ENCODE measurements at regions not wholly inside any gene's neighbourhood (a gene's known extent, or its start where the extent isn't known, plus 50 kb on each side); places are given as distances from the start of the nearest gene placed in this dataset.

DNA sequence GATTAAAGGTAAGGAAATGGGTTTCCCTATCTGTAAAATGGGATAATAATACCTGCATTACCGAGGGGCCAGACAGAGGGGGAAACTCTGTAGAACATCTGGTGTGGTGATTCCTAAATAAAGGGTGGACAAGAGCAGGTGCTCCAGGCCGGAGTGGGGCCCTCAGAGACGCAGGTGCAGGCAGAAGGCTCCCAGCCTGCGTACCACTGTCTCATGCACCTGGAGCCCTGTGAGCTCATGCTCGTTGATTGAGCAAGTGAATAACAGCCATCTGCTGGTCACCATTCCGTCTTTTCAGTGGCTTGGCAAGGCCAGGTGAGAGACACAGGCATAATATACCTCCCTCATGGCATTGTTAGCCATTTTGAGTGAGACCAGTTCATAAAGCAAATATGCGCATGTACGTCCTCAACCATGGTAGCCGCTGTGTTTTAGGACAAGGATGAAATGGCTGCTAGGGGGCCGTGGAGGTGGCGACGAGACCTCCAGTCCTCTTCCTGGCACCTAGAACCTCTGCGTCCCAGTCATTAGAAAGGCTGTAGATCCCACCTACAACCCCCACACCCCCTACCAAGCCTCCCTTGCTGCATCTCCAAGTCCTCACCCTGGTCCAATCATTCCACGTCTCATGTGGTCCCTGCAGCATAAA, 198.0 kb upstream of the MVB12B start:
- DNase-seq (ENCODE audit: low read depth, low spot score): no peak
- no peak overlapping the region for H3K27ac ChIP-seq
- no peaks in the 10 kb centered on the region for H3K9me3 ChIP-seq (ENCODE audit: low read depth, low read length)
- H3K4me3 ChIP-seq: no peak overlapping the region
- no peaks in the 10 kb centered on the region for H3K36me3 ChIP-seq (ENCODE audit: insufficient read depth, low read length)
- H3K9ac ChIP-seq (ENCODE audit: insufficient read length): no peak overlapping the region
- no peak for TF ChIP-seq EZH2 (IDR thresholded peaks at IDR 0.05)
- TF ChIP-seq FOXP2 (optimal IDR thresholded peaks at IDR 0.05; ENCODE audit: control extremely low read depth, extremely low read length, insufficient read depth): no peak
- no peak for TF ChIP-seq POLR2AphosphoS5 (IDR thresholded peaks at IDR 0.05; ENCODE audit: borderline replicate concordance, low read depth, low read length)

GRCh38 chr9:126131066-126132010, 195.3 kb upstream of the MVB12B start:
- DNase-seq (ENCODE audit: low read depth, low spot score): no peak
- no peak for TF ChIP-seq POLR2AphosphoS5 (IDR thresholded peaks at IDR 0.05; ENCODE audit: borderline replicate concordance, low read depth, low read length)
- no peak for TF ChIP-seq FOXP2 (optimal IDR thresholded peaks at IDR 0.05; ENCODE audit: control extremely low read depth, extremely low read length, insufficient read depth)
- no peak for TF ChIP-seq EZH2 (IDR thresholded peaks at IDR 0.05)
- Histone ChIP-seq H3K9me3 (ENCODE audit: low read depth, low read length) (no peaks in the 10 kb centered on the region), H3K36me3 (ENCODE audit: insufficient read depth, low read length) (no peaks in the 10 kb centered on the region), H3K27ac (no peak overlapping the region), H3K4me3 (no peak overlapping the region), H3K9ac (ENCODE audit: insufficient read length) (no peak overlapping the region)

DNA sequence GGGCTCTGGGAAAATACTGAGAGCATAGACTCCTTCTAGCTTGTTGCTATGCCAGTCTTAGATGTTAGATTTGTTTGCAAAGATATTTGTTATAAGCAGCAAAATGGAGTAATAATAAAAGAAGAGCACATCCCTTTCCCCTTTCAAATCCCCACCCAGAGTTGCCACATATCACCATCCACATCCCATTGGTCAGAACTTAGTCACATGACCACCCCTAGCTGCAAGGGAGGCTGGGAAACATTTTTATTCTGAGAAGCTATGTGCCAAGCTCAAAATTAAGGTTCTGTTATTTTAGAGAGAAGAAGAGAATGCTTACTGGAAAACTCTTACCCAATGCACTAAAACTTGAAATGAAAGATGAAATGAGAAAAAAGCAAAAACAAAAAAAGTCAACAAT, 193.9 kb upstream of the MVB12B start:
- Histone ChIP-seq H3K4me3 (no peak overlapping the region), H3K36me3 (ENCODE audit: insufficient read depth, low read length) (no peaks in the 10 kb centered on the region), H3K9me3 (ENCODE audit: low read depth, low read length) (no peaks in the 10 kb centered on the region), H3K27ac (no peak overlapping the region), H3K9ac (ENCODE audit: insufficient read length) (no peak overlapping the region)
- TF ChIP-seq FOXP2 (optimal IDR thresholded peaks at IDR 0.05; ENCODE audit: control extremely low read depth, extremely low read length, insufficient read depth) (no peak), EZH2 (IDR thresholded peaks at IDR 0.05) (no peak), POLR2AphosphoS5 (IDR thresholded peaks at IDR 0.05; ENCODE audit: borderline replicate concordance, low read depth, low read length) (no peak)
- no peak for DNase-seq (ENCODE audit: low read depth, low spot score)

DNA sequence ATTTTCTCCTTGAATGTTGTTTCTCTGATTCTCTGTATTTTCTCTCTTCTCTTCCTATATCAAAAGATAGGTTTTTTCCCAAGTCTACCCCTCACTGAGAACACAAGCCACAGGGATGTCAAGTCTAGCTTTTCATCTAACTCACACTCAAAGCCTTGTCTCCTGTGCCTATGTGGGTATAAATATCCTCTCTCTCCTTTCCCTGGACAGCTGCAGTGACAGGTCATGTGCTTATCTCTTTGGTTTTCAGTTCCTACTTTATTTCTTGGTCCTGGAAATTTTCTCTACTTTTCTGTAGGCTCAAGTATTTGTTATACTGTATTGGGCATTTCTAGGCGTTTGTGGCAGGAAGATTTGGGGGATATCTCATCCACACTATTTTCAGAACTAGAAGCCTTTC, 182.4 kb upstream of the MVB12B start:
- Histone ChIP-seq H3K36me3 (ENCODE audit: insufficient read depth, low read length) (no peaks in the 10 kb centered on the region), H3K9ac (ENCODE audit: insufficient read length) (no peak overlapping the region), H3K27ac (no peak overlapping the region), H3K4me3 (no peak overlapping the region), H3K9me3 (ENCODE audit: low read depth, low read length) (no peaks in the 10 kb centered on the region)
- no peak for DNase-seq (ENCODE audit: low read depth, low spot score)
- TF ChIP-seq POLR2AphosphoS5 (IDR thresholded peaks at IDR 0.05; ENCODE audit: borderline replicate concordance, low read depth, low read length) (no peak), EZH2 (IDR thresholded peaks at IDR 0.05) (no peak), FOXP2 (optimal IDR thresholded peaks at IDR 0.05; ENCODE audit: control extremely low read depth, extremely low read length, insufficient read depth) (no peak)

- no peak overlapping the region for H3K27ac ChIP-seq
- no peak for TF ChIP-seq EZH2 (IDR thresholded peaks at IDR 0.05)
- TF ChIP-seq POLR2AphosphoS5 (IDR thresholded peaks at IDR 0.05; ENCODE audit: borderline replicate concordance, low read depth, low read length): no peak
- TF ChIP-seq FOXP2 (optimal IDR thresholded peaks at IDR 0.05; ENCODE audit: control extremely low read depth, extremely low read length, insufficient read depth): no peak
These were observed 181.8 kb upstream of the MVB12B start for GRCh38 chr9:126144603-126145456.

DNA sequence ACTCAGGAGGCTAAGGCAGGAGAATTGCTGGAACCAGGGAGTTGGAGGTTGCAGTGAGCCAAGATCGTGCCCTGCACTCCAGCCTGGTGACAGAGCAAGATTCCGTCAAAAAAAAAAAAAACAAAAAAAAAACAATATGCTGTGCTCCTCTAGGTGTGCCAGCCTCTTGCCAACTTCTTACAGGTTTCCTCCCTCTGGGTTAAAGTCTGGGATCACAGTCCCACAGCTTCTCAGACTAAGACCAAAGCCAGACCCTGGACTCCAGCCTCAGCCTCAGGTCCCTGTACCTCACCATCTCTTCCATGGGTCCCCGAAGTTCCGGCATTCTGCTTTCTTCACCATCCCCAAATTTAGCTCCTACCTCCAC, 180.8 kb upstream of the MVB12B start:
- H3K36me3 ChIP-seq (ENCODE audit: insufficient read depth, low read length): no peaks in the 10 kb centered on the region
- TF ChIP-seq EZH2 (IDR thresholded peaks at IDR 0.05) (no peak), POLR2AphosphoS5 (IDR thresholded peaks at IDR 0.05; ENCODE audit: borderline replicate concordance, low read depth, low read length) (no peak), FOXP2 (optimal IDR thresholded peaks at IDR 0.05; ENCODE audit: control extremely low read depth, extremely low read length, insufficient read depth) (no peak)
- H3K27ac ChIP-seq: no peak overlapping the region
- no peak for DNase-seq (ENCODE audit: low read depth, low spot score)
- no peak overlapping the region for H3K4me3 ChIP-seq
- H3K9me3 ChIP-seq (ENCODE audit: low read depth, low read length): no peaks in the 10 kb centered on the region
- no peak overlapping the region for H3K9ac ChIP-seq (ENCODE audit: insufficient read length)

More at GRCh38 chr9:126144603-126145456, 181.8 kb upstream of the MVB12B start:
- no peak for DNase-seq (ENCODE audit: low read depth, low spot score)
- H3K9me3 ChIP-seq (ENCODE audit: low read depth, low read length): no peaks in the 10 kb centered on the region
- no peaks in the 10 kb centered on the region for H3K36me3 ChIP-seq (ENCODE audit: insufficient read depth, low read length)
- H3K4me3 ChIP-seq: no peak overlapping the region
- no peak overlapping the region for H3K9ac ChIP-seq (ENCODE audit: insufficient read length)

GRCh38 chr9:126146254-126147145, 180.1 kb upstream of the MVB12B start:
- TF ChIP-seq EZH2 (IDR thresholded peaks at IDR 0.05): no peak
- no peak for TF ChIP-seq FOXP2 (optimal IDR thresholded peaks at IDR 0.05; ENCODE audit: control extremely low read depth, extremely low read length, insufficient read depth)
- TF ChIP-seq POLR2AphosphoS5 (IDR thresholded peaks at IDR 0.05; ENCODE audit: borderline replicate concordance, low read depth, low read length): no peak
- Histone ChIP-seq H3K9me3 (ENCODE audit: low read depth, low read length) (no peaks in the 10 kb centered on the region), H3K9ac (ENCODE audit: insufficient read length) (no peak overlapping the region), H3K36me3 (ENCODE audit: insufficient read depth, low read length) (no peaks in the 10 kb centered on the region), H3K27ac (no peak overlapping the region), H3K4me3 (no peak overlapping the region)
- no peak for DNase-seq (ENCODE audit: low read depth, low spot score)

All from SK-N-MC (cell line).